Right lobe of liver (tissue), 6 donors: ENCODE measurements at regions not wholly inside any gene's neighbourhood (a gene's known extent, or its start where the extent isn't known, plus 50 kb on each side); places are given as distances from the start of the nearest gene placed in this dataset.

Source experiments
- ATAC-seq, 4 donors: fragments of 200-7000 bp; cut with Tn5 transposase; one replicate each; pipeline ENCODE4 v1.9.1; 2020; ENCODE audit warnings: mild to moderate bottlenecking in 4 of 4, moderate library complexity in 4 of 4
- DNase-seq, 3 donors: peaks; one replicate each; pipeline ENCODE4 v3.0.0-alpha.2; 2020
- H3K27ac ChIP-seq, 3 donors: fragments of 200-600 bp; one replicate each; pipeline ENCODE4 v1.8.0; 2022
- H3K27me3 ChIP-seq, 2 donors: fragments of 200-600 bp; one replicate each; pipeline ENCODE4 v1.8.0; 2022
- H3K36me3 ChIP-seq, 4 donors: fragments of 200-600 bp; sonication (generic) in 1 of 4; one replicate each; pipeline versions ENCODE4 v1.5.1 to v1.8.0; 2017 to 2022; ENCODE audit warnings: control low read depth in 1 of 4
- H3K4me1 ChIP-seq, 4 donors: fragments of 200-600 bp; sonication (generic) in 1 of 4; one replicate each; pipeline versions ENCODE4 v1.5.1 to v1.8.0; 2017 to 2022; ENCODE audit warnings: control low read depth in 1 of 4
- H3K4me3 ChIP-seq, 3 donors: fragments of 200-600 bp; one replicate each; pipeline ENCODE4 v1.8.0; 2022
- H3K9me3 ChIP-seq, 4 donors: fragments of 200-600 bp; sonication (generic) in 1 of 4; one replicate each; pipeline versions ENCODE4 v1.5.1 to v1.8.0; 2017 to 2022; ENCODE audit warnings: control low read depth in 1 of 4
- POLR2A ChIP-seq: fragments of 450-650 bp; IDR thresholded peaks from one replicate; pipeline ENCODE4 v1.6.1; 2017; ENCODE audit warnings: antibody characterized with exemption, mild to moderate bottlenecking
- WGBS: methylation state at CpG from one replicate; pipeline ENCODE4 v1.1.6; 2018; ENCODE audit warnings: low coverage, low lambda C conversion rate; ENCODE audit not compliant: insufficient coverage; ENCODE audit errors: missing lambda C conversion rate; 5-methylcytosine and 5-hydroxymethylcytosine counted together
- intact Hi-C, 2 donors: fragments of 100-400 bp; cut with DNase I; formaldehyde crosslinking; loops; one replicate each; pipeline versions ENCODE4 v1.11.2 to v1.14.1; 2022
- TF ChIP-seq, protein P1 (sequence below), 4 donors: fragments of 200-600 bp in 3 of 4; fragments of 450-650 bp in 1 of 4; IDR thresholded peaks; one replicate each; pipeline versions ENCODE4 v1.5.1 to v1.8.0; 2016 to 2022; ENCODE audit warnings: antibody characterized with exemption in 4 of 4, mild to moderate bottlenecking in 2 of 4
- donor health status: DM: no; HTN: yes; CAD: no.
- donor health status: DM: no; HTN: no; CAD: no.
- donor health status: DM: no; HTN: no; CAD: no.
- donor health status: DM: no; HTN: yes; CAD: no.
- donor health status: DM: no; HTN: yes; CAD: no.

DNA sequence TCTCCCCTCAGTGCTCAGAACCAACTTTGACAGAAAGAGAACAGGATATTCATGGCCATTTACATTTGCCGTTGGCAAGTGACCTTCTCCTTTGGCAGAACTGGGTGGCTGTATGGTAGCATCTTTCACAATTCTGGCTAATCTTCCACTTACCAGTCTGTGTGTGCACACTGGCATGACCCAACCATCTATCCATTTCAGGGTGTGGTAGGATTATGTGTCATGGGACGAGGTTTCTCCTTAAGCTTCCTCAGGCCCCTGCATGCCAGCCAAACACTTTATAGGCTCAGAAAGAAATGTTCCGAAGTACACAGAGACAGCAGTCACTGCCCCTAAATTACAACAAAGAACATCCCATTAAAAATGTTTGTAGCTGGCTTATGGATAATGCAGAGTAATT lies 497.1 kb downstream of the NFIB start:
- H3K27me3 ChIP-seq = no peaks in the 10 kb centered on the region
- H3K36me3 ChIP-seq = no peaks in the 10 kb centered on the region
- no peaks in the 10 kb centered on the region for H3K4me1 ChIP-seq
- TF ChIP-seq POLR2A = no peak
- TF ChIP-seq, protein P1, sequence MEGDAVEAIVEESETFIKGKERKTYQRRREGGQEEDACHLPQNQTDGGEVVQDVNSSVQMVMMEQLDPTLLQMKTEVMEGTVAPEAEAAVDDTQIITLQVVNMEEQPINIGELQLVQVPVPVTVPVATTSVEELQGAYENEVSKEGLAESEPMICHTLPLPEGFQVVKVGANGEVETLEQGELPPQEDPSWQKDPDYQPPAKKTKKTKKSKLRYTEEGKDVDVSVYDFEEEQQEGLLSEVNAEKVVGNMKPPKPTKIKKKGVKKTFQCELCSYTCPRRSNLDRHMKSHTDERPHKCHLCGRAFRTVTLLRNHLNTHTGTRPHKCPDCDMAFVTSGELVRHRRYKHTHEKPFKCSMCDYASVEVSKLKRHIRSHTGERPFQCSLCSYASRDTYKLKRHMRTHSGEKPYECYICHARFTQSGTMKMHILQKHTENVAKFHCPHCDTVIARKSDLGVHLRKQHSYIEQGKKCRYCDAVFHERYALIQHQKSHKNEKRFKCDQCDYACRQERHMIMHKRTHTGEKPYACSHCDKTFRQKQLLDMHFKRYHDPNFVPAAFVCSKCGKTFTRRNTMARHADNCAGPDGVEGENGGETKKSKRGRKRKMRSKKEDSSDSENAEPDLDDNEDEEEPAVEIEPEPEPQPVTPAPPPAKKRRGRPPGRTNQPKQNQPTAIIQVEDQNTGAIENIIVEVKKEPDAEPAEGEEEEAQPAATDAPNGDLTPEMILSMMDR (IDR thresholded peaks at IDR 0.05) = no peak
- intact Hi-C loops = no loop called here
- no peak overlapping the region for H3K4me3 ChIP-seq
- ATAC-seq = no peak
- H3K27ac ChIP-seq = no peak overlapping the region
- 43% methylated on average over 3 of the region's 3 CpGs for WGBS
- H3K9me3 ChIP-seq = no peaks in the 10 kb centered on the region
- DNase-seq = no peak

DNA sequence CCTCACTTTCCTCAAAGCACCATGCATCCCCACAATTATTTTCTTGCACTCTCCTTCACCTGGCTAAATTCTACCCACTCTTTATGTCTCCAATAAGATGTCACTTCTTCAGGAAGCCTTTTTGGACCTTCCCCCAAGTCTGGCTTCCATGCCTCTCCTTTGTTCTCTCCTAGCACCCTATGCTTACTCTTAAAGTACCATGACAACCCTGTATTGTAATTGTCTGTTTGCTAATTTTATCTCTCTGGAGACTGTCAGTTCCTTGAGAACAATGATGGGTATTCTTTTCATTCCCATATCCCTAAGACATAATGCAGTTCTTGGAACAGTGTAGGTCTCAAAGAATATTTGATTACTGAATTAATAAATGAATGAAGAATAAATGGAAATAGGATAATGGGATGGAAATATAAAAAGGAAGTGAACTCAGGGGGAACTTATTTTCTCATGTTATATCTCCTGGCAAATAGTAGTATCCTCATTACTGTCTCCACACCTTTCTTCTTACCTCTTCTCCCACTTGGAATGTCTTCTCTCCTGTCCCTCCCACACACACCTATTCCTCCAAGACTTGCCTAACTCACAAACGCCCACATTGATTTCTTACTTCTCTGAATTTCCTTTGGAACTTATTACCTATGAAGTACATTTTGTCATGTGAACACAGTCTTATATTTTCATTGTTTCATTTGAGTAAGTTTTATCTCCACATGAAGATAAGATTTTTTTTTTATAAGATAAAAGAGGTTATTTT lies 499.1 kb downstream of the NFIB start:
- TF ChIP-seq, protein P1 (IDR thresholded peaks at IDR 0.05) = no peak
- no peak for TF ChIP-seq POLR2A
- Histone ChIP-seq H3K27ac (no peak overlapping the region), H3K36me3 (no peaks in the 10 kb centered on the region), H3K9me3 (no peaks in the 10 kb centered on the region), H3K27me3 (no peaks in the 10 kb centered on the region), H3K4me3 (no peak overlapping the region), H3K4me1 (no peaks in the 10 kb centered on the region)
- no peak for ATAC-seq
- WGBS = 31% methylated on average over 1 of the region's 1 CpG
- DNase-seq = no peak
- intact Hi-C loops = no loop called here

DNA sequence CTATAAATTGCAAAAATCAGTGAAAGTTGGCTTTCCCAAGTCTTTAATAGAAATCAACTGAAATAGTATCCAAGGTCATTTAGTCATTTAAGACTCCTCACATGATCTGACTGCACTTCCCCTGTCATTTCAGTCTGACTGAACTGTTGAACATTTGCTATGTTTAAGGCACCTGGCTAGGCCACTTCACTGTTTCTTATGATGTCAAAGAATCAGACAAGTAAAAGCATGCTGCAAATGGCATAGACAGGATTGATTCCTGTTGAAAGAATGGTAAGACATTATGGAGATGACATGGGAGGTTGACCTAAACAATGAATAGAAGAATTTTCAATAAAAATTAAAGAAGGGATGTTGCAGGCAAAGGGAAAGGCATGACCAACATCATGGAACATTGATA lies 502.1 kb downstream of the NFIB start:
- intact Hi-C loops = no loop called here
- Histone ChIP-seq H3K36me3 (no peaks in the 10 kb centered on the region), H3K4me3 (no peak overlapping the region), H3K9me3 (no peaks in the 10 kb centered on the region), H3K27me3 (no peaks in the 10 kb centered on the region), H3K4me1 (no peaks in the 10 kb centered on the region), H3K27ac (no peak overlapping the region)
- TF ChIP-seq POLR2A = no peak
- TF ChIP-seq, protein P1 (IDR thresholded peaks at IDR 0.05) = no peak
- no peak for ATAC-seq
- DNase-seq = no peak

DNA sequence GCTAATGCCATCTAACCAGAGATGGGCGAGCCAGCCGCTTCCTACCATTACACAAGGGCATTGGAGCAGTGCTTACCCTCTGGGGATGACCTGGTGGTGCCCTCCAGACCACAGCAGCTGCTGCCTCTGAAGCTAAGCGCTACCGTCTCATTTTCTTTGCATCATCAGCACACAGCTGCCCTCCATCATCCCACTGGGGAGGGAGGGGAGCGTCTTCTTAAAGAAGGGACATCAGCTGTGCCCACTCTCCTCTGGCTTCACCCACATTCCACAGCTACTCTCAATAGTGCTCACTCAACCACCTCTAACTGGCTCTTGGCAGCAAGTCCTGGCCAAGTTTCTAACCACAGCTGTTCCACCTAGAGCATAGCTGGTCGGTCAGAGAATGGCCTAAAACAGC lies 503.4 kb downstream of the NFIB start:
- intact Hi-C loops = no loop called here
- Histone ChIP-seq H3K27ac (no peak overlapping the region), H3K4me1 (no peaks in the 10 kb centered on the region), H3K9me3 (no peaks in the 10 kb centered on the region), H3K27me3 (no peaks in the 10 kb centered on the region), H3K36me3 (no peaks in the 10 kb centered on the region), H3K4me3 (no peak overlapping the region)
- TF ChIP-seq, protein P1 (IDR thresholded peaks at IDR 0.05) = no peak
- no peak for TF ChIP-seq POLR2A
- ATAC-seq (no peak), DNase-seq (no peak)
- WGBS = 75% methylated on average over 2 of the region's 6 CpGs

DNA sequence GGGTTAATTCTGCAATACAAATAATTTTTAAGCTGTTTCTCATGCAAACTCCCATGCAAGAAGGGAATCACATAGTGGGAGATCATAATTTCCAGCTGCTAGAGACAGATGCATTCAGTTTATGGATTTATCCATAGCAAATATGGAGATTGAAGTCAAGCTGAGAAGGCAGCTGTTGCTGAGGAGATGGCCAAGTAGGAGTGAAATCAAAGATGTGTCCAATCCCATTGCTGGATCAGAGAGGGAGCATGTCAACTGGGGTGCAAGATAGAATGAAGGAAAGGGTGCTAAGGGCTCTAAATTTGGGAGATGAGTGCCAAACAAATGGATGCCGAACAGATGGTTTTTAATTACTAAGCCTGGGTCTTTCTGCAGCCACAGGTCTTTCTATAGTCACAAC lies 504.5 kb downstream of the NFIB start:
- Histone ChIP-seq H3K27me3 (no peaks in the 10 kb centered on the region), H3K36me3 (no peaks in the 10 kb centered on the region), H3K27ac (no peak overlapping the region), H3K4me3 (no peak overlapping the region), H3K4me1 (no peaks in the 10 kb centered on the region), H3K9me3 (no peaks in the 10 kb centered on the region)
- 67% methylated on average over 1 of the region's 1 CpG for WGBS
- no peak for ATAC-seq
- intact Hi-C loops = no loop called here
- TF ChIP-seq POLR2A = no peak
- TF ChIP-seq, protein P1 (IDR thresholded peaks at IDR 0.05) = no peak
- no peak for DNase-seq
